Upper lobe of left lung (tissue), 4 donors: ENCODE measurements at regions not wholly inside any gene's neighbourhood (a gene's known extent, or its start where the extent isn't known, plus 50 kb on each side); places are given as distances from the start of the nearest gene placed in this dataset.

Experiments
- CTCF ChIP-seq, 6 experiments: fragments of 450-650 bp in 4 of 6; fragments of 200-600 bp in 2 of 6; sonication (generic) in 2 of 6; IDR thresholded peaks; one replicate each; pipeline ENCODE4 v1.5.1; 2016 to 2019; ENCODE audit warnings: antibody characterized with exemption in 6 of 6
- EP300 ChIP-seq, 4 donors: sonication (generic); formaldehyde crosslinking; IDR thresholded peaks; one replicate each; pipeline ENCODE4 v1.5.1; 2017; ENCODE audit warnings: antibody characterized with exemption in 4 of 4, control low read depth in 2 of 4
- POLR2A ChIP-seq, 4 donors: fragments of 450-650 bp; IDR thresholded peaks; one replicate each; pipeline ENCODE4 v1.5.1; 2016 to 2017; ENCODE audit warnings: antibody characterized with exemption in 4 of 4, mild to moderate bottlenecking in 2 of 4

DNA sequence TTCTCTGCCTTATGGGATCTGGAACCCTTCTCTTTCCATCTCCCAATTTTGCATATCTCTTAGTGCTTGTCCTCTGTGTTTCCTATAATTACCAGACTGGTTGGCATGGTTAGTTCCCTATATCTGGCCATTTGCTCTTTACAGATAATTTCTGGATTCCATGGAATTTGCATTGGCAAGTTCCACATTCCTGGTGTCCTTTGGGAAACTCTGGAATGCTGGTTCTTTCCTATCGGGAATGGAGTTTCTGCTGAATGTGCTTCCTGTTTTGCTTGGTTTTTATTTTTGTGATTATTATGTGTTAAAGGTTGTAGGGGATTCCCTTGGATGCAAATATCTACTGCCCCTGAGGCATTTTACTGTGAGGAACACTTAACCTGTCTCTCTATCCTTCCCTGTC, 193.0 kb upstream of the BTG1 start:
- TF ChIP-seq CTCF (IDR thresholded peaks at IDR 0.05), result no peak
- TF ChIP-seq POLR2A (IDR thresholded peaks at IDR 0.05), result no peak
- TF ChIP-seq EP300 (IDR thresholded peaks at IDR 0.05), result no peak
